ENCODE measurements at regions not wholly inside any gene's neighbourhood (a gene's known extent, or its start where the extent isn't known, plus 50 kb on each side); places are given as distances from the start of the nearest gene placed in this dataset.

- Histone ChIP-seq H3K27ac (no peak overlapping the region), H3K4me3 (ENCODE audit: low read depth, low read length) (no peak overlapping the region), H3K27me3 (ENCODE audit: insufficient read depth, low read depth, severe bottlenecking) (no peaks in the 10 kb centered on the region), H3K9me3 (ENCODE audit: severe bottlenecking) (peaks cover 6% of the 10 kb centered on the region), H3K36me3 (no peaks in the 10 kb centered on the region)
- no peak for TF ChIP-seq CTCF (IDR thresholded peaks at IDR 0.05; ENCODE audit: low read depth, low read length)
- no peak for DNase-seq
These were observed 786.2 kb downstream of the SQOR start for GRCh38 chr15:46420990-46421389.

- Histone ChIP-seq H3K9me3 (ENCODE audit: severe bottlenecking) (no peaks in the 10 kb centered on the region), H3K27me3 (ENCODE audit: insufficient read depth, low read depth, severe bottlenecking) (no peaks in the 10 kb centered on the region), H3K27ac (no peak overlapping the region), H3K4me3 (ENCODE audit: low read depth, low read length) (no peak overlapping the region), H3K36me3 (no peaks in the 10 kb centered on the region)
- no peak for DNase-seq
- TF ChIP-seq CTCF (IDR thresholded peaks at IDR 0.05; ENCODE audit: low read depth, low read length) = no peak
These were observed 806.6 kb downstream of the SQOR start for GRCh38 chr15:46441294-46442062.

GRCh38 chr15:46442184-46442583 is 807.4 kb downstream of the SQOR start:
- Histone ChIP-seq H3K27me3 (ENCODE audit: insufficient read depth, low read depth, severe bottlenecking) (no peaks in the 10 kb centered on the region), H3K9me3 (ENCODE audit: severe bottlenecking) (no peaks in the 10 kb centered on the region), H3K36me3 (no peaks in the 10 kb centered on the region), H3K27ac (no peak overlapping the region), H3K4me3 (ENCODE audit: low read depth, low read length) (no peak overlapping the region)
- no peak for TF ChIP-seq CTCF (IDR thresholded peaks at IDR 0.05; ENCODE audit: low read depth, low read length)
- DNase-seq = no peak

GRCh38 chr15:46442901-46443590 is 808.2 kb downstream of the SQOR start:
- Histone ChIP-seq H3K4me3 (ENCODE audit: low read depth, low read length) (no peak overlapping the region), H3K36me3 (no peaks in the 10 kb centered on the region), H3K27me3 (ENCODE audit: insufficient read depth, low read depth, severe bottlenecking) (no peaks in the 10 kb centered on the region), H3K27ac (no peak overlapping the region), H3K9me3 (ENCODE audit: severe bottlenecking) (no peaks in the 10 kb centered on the region)
- no peak for DNase-seq
- TF ChIP-seq CTCF (IDR thresholded peaks at IDR 0.05; ENCODE audit: low read depth, low read length) = no peak

- Histone ChIP-seq H3K36me3 (no peaks in the 10 kb centered on the region), H3K27me3 (ENCODE audit: insufficient read depth, low read depth, severe bottlenecking) (no peaks in the 10 kb centered on the region), H3K27ac (no peak overlapping the region), H3K4me3 (ENCODE audit: low read depth, low read length) (no peak overlapping the region), H3K9me3 (ENCODE audit: severe bottlenecking) (no peaks in the 10 kb centered on the region)
- no peak for DNase-seq
- TF ChIP-seq CTCF (IDR thresholded peaks at IDR 0.05; ENCODE audit: low read depth, low read length) = no peak
These were observed 815.4 kb downstream of the SQOR start for GRCh38 chr15:46450112-46450809.

Measured in WERI-Rb-1 (cell line).